ENCODE measurements at regions not wholly inside any gene's neighbourhood (a gene's known extent, or its start where the extent isn't known, plus 50 kb on each side); places are given as distances from the start of the nearest gene placed in this dataset.
A peak's percentile ranks its signal among the peaks of the same experiment; 100 is the strongest.

DNA sequence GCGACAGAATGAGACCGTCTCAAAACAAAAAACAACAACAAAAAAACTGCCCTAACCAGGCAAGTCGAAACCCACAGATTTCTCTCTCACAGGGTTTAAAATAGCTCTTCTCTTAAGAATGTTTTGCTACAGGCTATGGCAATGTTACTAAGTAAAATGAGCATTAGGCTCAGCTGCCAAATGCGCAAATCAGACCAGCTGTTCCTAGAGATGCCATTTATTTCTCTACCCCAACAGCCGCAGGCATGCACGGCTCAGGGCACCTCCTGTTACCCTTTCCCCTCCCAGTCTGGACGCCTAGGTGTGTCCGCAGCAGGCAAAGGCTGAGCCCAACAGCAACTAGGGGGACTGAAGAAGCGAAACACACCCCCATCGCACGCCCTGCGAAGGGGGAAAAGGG is 168.3 kb upstream of the MBL2 start:
- DNase-seq = no peak

GRCh38 chr10:52939894-52940293 is 167.3 kb upstream of the MBL2 start:
- no peak for DNase-seq

GRCh38 chr10:52933748-52934147 is 161.2 kb upstream of the MBL2 start:
- DNase-seq = no peak

DNA sequence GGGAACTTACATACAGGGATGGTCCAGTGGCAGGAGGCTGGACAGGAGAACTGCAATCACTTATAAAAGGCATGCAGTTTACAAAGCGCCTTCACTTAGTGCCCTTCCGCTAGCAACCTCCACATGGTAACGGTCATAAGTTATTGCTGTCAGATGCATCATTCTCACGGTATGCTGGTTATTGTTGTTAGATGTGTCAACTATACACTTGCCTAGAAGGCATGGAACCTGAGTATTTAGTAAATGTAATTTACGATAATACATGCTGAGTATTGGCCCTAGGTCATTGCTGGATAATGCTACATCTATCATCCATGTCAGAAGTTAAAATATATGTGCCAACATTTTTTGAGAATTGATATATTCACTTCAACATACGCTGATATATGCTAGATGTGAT is 155.1 kb upstream of the MBL2 start:
- no peak for DNase-seq

DNA sequence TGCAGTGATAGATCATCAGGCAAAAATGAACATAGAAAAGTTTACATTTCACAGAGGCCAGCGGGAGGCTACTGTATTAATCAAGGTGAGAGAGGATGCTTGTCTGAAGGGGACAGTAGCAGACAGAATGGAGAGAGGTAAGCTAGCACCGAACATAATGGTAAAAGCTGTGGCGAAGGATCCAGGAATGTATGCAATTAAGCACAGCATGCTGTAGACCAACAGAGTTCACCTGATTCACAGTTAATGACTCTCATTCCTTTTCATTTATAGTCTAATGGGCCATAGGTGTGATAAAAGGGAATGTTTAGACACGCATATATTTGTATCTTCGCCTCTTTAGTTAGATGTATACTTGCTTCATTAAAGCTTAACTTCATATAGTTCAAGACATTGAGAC is 150.9 kb upstream of the MBL2 start:
- no peak for DNase-seq

DNA sequence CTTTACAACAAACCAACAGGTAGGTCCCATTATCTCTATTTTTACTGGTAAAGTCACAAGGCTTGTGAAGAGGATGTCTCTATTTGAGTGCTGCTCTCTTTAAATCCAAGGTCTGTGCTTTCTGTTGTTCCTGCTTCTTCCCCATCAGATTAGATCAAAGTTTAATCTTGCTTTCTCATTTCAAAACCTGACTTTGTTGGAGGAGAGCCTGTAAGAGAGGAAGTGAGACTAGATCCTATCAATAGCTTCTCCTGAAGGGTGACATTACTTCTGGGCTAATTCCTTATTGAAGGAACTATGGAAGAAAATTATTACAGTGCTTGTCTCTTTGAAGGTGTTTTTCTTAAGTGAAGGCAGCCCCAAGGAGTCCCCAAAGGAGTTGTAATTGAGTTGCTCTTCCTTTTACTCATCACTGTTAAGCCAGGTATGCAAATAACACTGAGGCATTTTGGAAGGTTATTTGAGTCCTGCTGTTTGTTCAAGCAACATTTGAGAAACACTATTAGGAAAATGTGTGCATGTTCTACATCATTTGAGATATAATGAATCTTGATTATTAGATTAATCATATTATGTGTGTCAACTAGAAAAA is 146.2 kb upstream of the MBL2 start:
- DNase-seq = no peak

DNA sequence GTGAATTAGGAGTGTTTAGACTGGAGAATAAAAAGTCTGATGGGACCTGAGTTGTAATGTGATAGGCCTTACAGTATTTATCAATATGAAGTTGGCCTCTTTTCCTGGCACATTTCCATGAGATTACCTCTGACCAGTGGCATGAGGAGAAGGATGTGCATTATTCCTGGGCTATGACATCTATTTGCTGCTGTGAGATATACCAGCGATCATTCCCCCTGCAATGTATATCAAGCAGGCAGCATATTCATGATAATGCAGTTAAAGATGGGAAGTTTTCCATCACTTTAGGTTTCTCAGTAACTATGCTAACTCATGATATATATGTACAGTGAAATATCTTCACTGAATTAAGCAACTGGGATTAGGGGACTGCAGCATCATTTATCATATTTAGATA is 142.8 kb upstream of the MBL2 start:
- peak; percentile 9 for DNase-seq

DNA sequence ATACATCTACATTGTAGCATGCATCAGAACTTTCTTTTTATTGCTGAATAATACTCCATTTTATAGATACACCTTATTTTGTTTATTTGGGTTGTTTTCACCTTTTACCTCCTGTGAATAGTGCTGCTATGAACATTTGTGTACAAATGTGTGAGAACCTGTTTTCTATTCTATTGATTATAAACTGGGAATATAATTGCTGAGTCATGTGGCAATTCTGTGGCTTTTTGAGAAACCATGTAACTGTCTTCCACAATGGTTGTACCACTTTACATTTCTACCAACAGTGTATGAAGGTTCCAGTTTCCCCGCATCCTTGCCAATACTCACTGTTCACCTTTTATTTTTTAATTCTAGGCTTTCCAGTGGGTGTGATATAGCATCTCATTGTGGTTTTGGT is 138.6 kb upstream of the MBL2 start:
- DNase-seq = no peak

GRCh38 chr10:52908478-52908877 is 135.9 kb upstream of the MBL2 start:
- no peak for DNase-seq

DNA sequence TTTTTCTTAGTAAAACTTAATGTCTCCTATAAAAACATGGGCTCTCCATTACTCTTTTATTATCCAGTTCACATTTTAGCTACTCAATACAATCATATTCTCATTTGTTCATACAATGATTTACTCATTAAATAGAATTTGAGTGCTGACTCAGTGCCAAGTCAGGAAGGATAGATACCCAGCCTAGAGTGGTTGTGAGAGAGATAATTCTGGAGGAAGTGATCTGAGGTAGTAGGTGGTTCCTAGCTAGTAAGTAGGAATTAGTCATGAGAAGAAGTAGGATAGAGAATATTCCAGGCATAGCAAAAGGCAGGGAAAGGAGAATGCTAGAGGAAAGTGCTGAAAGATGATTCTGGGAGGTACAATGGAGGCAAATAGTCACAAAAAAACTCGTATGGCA is 133.5 kb upstream of the MBL2 start:
- DNase-seq = no peak

DNA sequence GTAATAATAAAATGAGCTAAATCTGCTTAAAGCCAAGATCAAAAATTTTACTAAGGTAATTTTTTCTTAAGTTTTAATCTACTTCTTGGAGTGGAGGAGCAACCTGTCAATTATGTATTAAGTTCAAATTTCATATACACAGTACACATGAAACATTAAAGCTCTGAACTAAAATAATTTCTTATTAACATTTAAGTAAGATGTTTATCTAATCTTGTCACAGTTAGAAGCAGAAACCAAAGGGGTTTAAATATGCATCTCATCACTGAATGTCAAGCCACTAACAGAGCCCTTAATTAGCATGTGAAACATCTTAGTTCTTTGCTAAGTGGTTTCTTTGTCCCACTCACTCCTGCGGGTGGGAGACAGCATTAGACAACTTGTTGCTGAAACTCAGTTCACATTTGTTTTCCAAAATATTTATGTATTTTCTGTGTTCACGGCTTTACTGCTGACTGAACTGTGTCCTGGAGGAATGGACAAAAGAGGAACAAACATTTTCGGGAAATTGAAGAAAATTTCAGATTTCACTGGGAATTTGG is 130.9 kb upstream of the MBL2 start:
- DNase-seq = no peak

DNA sequence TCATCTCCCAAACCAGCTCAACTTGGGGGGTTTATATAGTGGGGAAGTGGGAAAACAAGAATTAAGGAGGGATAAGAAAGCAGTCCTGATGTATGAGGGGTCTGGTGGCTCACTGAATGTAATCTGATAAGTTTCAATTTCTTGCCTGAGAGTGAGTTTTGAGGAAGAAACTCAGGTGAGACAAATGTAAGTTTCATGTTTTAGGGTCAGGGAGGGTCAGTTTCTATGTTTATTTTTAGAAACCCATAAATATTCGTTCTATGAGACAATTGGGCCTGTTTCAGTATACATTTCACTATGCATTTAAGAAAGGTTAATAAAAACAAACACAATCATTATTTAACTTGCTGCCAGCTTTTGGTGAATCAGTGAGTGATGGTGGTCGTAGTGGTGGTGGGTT is 128.0 kb upstream of the MBL2 start:
- DNase-seq = no peak

- no peak for DNase-seq
These were observed 124.6 kb upstream of the MBL2 start for GRCh38 chr10:52897162-52897561.

- no peak for DNase-seq
These were observed 122.5 kb upstream of the MBL2 start for GRCh38 chr10:52895059-52895458.

DNA sequence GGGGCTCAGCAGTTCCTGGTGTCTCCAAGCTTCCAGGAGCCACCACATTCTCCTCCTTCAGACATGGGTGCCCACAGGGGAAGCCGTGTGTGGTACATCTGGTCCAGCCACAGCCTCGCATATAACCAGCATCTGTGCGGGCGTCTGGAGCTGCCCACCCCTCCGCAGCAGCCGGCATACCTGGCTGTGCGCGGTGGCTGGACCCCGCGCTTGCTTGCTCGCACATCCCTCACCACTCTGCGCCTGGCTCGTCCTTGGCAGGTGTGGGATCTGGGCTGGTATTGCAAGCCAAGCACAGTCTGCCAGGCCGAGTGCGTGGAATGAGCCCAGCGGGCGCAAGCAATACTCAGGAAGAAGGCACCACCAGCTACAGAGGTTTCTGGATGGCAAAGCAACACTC is 117.7 kb upstream of the MBL2 start:
- DNase-seq = no peak

DNA sequence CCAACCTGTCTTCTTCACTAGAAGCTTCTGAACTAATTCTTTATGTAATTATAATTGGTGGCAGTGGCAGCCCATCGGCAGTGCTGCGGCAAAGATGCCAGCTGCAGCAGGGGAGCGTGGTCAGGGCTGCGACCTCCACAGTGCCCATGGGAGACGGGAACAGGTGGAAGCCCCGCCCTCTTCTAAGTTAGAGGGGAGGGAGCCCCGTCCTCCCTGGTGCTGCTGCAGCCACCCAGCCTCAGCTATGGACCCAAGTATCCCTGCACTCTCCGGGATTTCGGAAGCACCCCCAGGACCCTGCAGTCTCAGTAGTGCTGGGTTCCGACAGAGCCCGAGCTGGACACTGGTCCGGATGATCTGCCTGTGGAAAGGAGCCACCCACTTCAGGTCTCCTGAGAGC is 117.0 kb upstream of the MBL2 start:
- no peak for DNase-seq

DNA sequence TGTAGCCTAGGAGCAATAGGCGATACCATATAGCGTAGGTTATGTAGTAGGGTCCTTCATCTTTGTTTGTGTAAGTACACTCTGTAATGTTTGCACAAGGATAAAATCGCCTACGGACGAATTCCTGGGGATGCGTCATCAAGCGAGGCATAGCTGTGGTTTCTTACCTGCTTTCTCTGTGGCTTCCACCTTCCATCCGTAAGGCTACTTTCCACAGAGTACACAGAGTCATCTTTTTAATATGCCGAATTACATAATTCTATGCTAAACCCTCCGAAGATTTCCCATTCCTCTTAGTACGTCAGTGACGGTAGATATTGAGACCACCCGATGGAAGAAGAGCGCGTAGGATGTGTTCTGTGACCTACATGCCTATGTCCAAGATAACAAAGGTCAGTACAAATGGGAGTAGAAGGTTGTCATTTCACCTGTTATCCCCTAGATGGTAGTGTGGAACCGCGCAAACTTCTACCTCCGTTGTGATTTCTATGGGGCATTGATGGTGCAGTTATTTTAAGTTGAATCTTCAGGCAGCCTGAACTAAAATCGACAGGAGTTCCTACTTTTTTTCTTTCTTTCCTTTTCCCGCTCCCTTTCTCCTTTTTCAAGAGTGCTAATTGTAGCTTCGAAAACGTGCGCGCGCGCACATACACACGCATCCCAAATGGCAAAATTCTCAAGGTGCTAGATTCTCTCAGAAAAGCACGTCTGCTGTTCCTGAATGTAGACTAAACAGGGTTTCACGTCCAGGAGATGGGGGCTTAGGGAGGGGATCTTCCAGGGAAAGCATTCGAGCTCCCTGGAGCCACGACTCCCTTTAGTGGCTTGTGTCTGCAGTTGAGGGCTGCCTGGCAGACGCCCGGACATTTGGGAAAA is 111.7 kb upstream of the MBL2 start:
- DNase-seq = peak; percentile 90

GRCh38 chr10:52879091-52879807 is 106.7 kb upstream of the MBL2 start:
- DNase-seq = no peak

- no peak for DNase-seq
These were observed 104.9 kb upstream of the MBL2 start for GRCh38 chr10:52877451-52877850.

- no peak for DNase-seq
These were observed 102.8 kb upstream of the MBL2 start for GRCh38 chr10:52875336-52875735.

DNA sequence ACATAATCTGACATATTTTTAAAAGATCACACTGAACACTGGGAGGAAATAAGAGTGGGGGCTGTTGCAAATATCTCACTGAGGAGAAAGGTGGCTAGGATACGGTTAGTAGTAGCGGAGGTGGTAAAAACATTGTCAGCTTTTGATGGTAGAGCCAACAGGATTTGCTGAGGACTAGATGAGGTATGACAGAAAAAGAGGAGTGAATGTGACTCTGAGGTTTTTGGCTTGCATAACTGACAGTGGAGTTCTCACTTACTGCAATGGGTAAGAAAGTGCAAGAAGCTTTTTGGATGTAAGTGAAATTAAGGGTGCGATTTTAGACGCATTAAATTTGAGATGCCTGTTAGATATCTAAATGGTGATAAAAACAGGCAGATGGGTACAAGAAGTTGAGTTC is 102.0 kb upstream of the MBL2 start:
- DNase-seq = no peak

DNA sequence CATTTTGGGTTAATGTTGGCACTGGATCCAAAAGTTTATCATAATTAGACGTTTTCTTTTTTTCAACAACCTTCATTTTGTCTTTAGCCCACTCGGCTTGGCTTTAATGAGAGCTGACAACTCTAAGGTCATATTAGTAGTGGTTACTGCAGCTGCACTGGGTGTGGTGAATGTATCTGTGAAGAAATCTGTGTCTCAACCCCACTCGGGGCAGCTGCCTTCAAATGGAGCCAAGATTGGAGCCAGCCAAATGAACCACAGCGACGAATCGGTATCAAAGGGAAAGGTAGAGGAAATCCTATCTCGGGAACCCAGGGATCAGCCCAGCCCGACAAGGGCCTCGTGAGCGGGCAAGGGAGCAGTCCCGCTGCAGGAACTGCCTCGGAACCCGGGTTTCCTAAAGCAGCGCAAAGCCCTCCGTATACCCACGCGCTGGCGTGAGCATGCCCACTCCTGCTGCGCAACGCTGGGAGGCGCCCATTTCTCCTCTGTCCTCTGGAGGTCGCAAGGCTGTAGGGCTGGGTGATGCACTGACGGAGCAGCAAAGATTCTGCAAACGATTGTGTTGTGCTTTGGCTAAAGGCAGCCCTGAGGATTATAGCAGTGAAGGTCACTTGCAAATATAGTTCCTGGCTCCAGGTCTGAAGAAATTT is 98.7 kb upstream of the MBL2 start:
- DNase-seq = no peak

DNA sequence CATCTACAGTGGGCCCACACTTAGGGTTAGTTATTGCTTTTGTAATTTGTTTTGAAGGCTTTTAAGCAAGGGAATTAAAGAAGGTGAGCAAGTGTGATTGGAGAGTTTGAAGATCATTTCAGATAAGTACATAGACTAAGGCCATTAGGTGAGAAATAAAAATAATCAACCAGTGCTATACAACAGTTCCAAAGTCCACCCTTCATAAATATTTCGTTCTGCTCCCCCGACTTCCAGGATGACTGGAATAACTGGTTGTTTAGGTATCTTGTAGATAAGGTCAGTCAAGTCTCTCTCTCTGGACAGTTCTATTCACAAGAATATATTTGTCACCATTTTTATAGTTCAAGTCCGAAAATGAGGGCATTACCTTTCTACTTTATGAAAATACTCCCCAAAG is 98.0 kb upstream of the MBL2 start:
- DNase-seq = no peak

All from eye (tissue), 1 donor.